ENCODE measurements at regions not wholly inside any gene's neighbourhood (a gene's known extent, or its start where the extent isn't known, plus 50 kb on each side); places are given as distances from the start of the nearest gene placed in this dataset.
"Not testable (repeated sequence)": the region's sequence is repeated elsewhere in the genome, so short reads cannot be mapped to it uniquely, and the experiment has no call there.

- no peak for DNase-seq (ENCODE audit: low spot score)
Measured at GRCh38 chr5:24141046-24141445, 503.7 kb downstream of the CDH10 start.

- no peak for DNase-seq (ENCODE audit: low spot score)
Measured at GRCh38 chr5:24142341-24142740, 502.4 kb downstream of the CDH10 start.

- DNase-seq (ENCODE audit: low spot score), result no peak
Measured at GRCh38 chr5:24145806-24146205, 499.0 kb downstream of the CDH10 start.

GRCh38 chr5:24161559-24161958 lies 483.2 kb downstream of the CDH10 start:
- no peak for DNase-seq (ENCODE audit: low spot score)

GRCh38 chr5:24162343-24162742 lies 482.4 kb downstream of the CDH10 start:
- DNase-seq (ENCODE audit: low spot score), result no peak

- DNase-seq (ENCODE audit: low spot score), result no peak
Measured at GRCh38 chr5:24163091-24163490, 481.7 kb downstream of the CDH10 start.

GRCh38 chr5:24167806-24168205 lies 477.0 kb downstream of the CDH10 start:
- DNase-seq (ENCODE audit: low spot score), result no peak

- no peak for DNase-seq (ENCODE audit: low spot score)
Measured at GRCh38 chr5:24170026-24170425, 474.8 kb downstream of the CDH10 start.

GRCh38 chr5:24170930-24171329 lies 473.8 kb downstream of the CDH10 start:
- not testable (repeated sequence) for DNase-seq (ENCODE audit: low spot score)

- DNase-seq (ENCODE audit: low spot score), result no peak
Measured at GRCh38 chr5:24177821-24178220, 467.0 kb downstream of the CDH10 start.

- no peak for DNase-seq (ENCODE audit: low spot score)
Measured at GRCh38 chr5:24183981-24184380, 460.8 kb downstream of the CDH10 start.

- DNase-seq (ENCODE audit: low spot score), result no peak
Measured at GRCh38 chr5:24188216-24188925, 456.4 kb downstream of the CDH10 start.

GRCh38 chr5:24196789-24197188 lies 448.0 kb downstream of the CDH10 start:
- DNase-seq (ENCODE audit: low spot score), result no peak

- peak; percentile 47 for DNase-seq (ENCODE audit: low spot score)
Measured at GRCh38 chr5:24208686-24209106, 436.1 kb downstream of the CDH10 start.

GRCh38 chr5:24215114-24215513 lies 429.7 kb downstream of the CDH10 start:
- no peak for DNase-seq (ENCODE audit: low spot score)

GRCh38 chr5:24222876-24223275 lies 421.9 kb downstream of the CDH10 start:
- DNase-seq (ENCODE audit: low spot score), result no peak

GRCh38 chr5:24225051-24225450 lies 419.7 kb downstream of the CDH10 start:
- DNase-seq (ENCODE audit: low spot score), result no peak

- no peak for DNase-seq (ENCODE audit: low spot score)
Measured at GRCh38 chr5:24226479-24226878, 418.3 kb downstream of the CDH10 start.

- DNase-seq (ENCODE audit: low spot score), result not testable (repeated sequence)
Measured at GRCh38 chr5:24227881-24228280, 416.9 kb downstream of the CDH10 start.

GRCh38 chr5:24232041-24232440 lies 412.7 kb downstream of the CDH10 start:
- no peak for DNase-seq (ENCODE audit: low spot score)

- no peak for DNase-seq (ENCODE audit: low spot score)
Measured at GRCh38 chr5:24232929-24233498, 411.8 kb downstream of the CDH10 start.

- no peak for DNase-seq (ENCODE audit: low spot score)
Measured at GRCh38 chr5:24235946-24236345, 408.8 kb downstream of the CDH10 start.

- DNase-seq (ENCODE audit: low spot score), result no peak
Measured at GRCh38 chr5:24245821-24246220, 399.0 kb downstream of the CDH10 start.

GRCh38 chr5:24264547-24264946 lies 380.2 kb downstream of the CDH10 start:
- DNase-seq (ENCODE audit: low spot score), result no peak
